ENCODE measurements at regions not wholly inside any gene's neighbourhood (a gene's known extent, or its start where the extent isn't known, plus 50 kb on each side); places are given as distances from the start of the nearest gene placed in this dataset.

GRCh38 chr6:163773646-163774045 lies 359.1 kb downstream of the QKI start:
- BruUV-seq (replicated peaks): no TSS peak
- Histone ChIP-seq H3K9me3 (no peaks in the 10 kb centered on the region), H3K4me3 (ENCODE audit: low read depth, low read length) (no peak overlapping the region), H3K27me3 (replicated peaks; ENCODE audit: control insufficient read depth, insufficient read depth, low read length) (0 out of 2 replicates have a peak, but pooled peaks cover 2% of the 10 kb centered on the region), H3K36me3 (ENCODE audit: control insufficient read depth, insufficient read depth, low read length) (no peaks in the 10 kb centered on the region), H3K4me1 (no peaks in the 10 kb centered on the region)
- H3K36me3 Mint-ChIP-seq (ENCODE audit: insufficient read depth, unreplicated experiment): no peaks in the 10 kb centered on the region
- no peak for DNase-seq
- H3K27ac Mint-ChIP-seq (ENCODE audit: unreplicated experiment): no peak overlapping the region
- POLR2A ChIA-PET: no interaction called here
- intact Hi-C loops (cut with micrococcal nuclease; ENCODE audit: unreplicated experiment): no loop called here
- H3K4me3 Mint-ChIP-seq (ENCODE audit: unreplicated experiment): no peak overlapping the region
- peaks cover 13% of the 10 kb centered on the region for H3K27me3 Mint-ChIP-seq (ENCODE audit: insufficient read depth, unreplicated experiment)
- no peaks in the 10 kb centered on the region for H3K9me3 Mint-ChIP-seq (ENCODE audit: unreplicated experiment)
- no peak for TF ChIP-seq CTCF (IDR thresholded peaks at IDR 0.05; ENCODE audit: insufficient read depth in 1 of 2, low read depth in 1 of 2, low read length in 1 of 2, severe bottlenecking in 1 of 2, unreplicated experiment in 1 of 2)
- CTCF ChIA-PET: no interaction called here
- no peaks in the 10 kb centered on the region for H3K4me1 Mint-ChIP-seq (ENCODE audit: low read depth, unreplicated experiment)

GRCh38 chr6:163772701-163773100 lies 358.2 kb downstream of the QKI start:
- no peaks in the 10 kb centered on the region for H3K36me3 Mint-ChIP-seq (ENCODE audit: insufficient read depth, unreplicated experiment)
- H3K27ac Mint-ChIP-seq (ENCODE audit: unreplicated experiment): no peak overlapping the region
- peaks cover 7% of the 10 kb centered on the region for H3K27me3 Mint-ChIP-seq (ENCODE audit: insufficient read depth, unreplicated experiment)
- ChIA-PET POLR2A (no interaction called here), CTCF (no interaction called here)
- H3K9me3 Mint-ChIP-seq (ENCODE audit: unreplicated experiment): no peaks in the 10 kb centered on the region
- H3K27me3 ChIP-seq (replicated peaks; ENCODE audit: control insufficient read depth, insufficient read depth, low read length): 0 out of 2 replicates have a peak, but pooled peaks cover 2% of the 10 kb centered on the region
- intact Hi-C loops (cut with micrococcal nuclease; ENCODE audit: unreplicated experiment): no loop called here
- no TSS peak for BruUV-seq (replicated peaks)
- H3K4me1 Mint-ChIP-seq (ENCODE audit: low read depth, unreplicated experiment): no peaks in the 10 kb centered on the region
- H3K4me3 ChIP-seq (ENCODE audit: low read depth, low read length): no peak overlapping the region
- no peak overlapping the region for H3K4me3 Mint-ChIP-seq (ENCODE audit: unreplicated experiment)
- no peaks in the 10 kb centered on the region for H3K9me3 ChIP-seq
- no peaks in the 10 kb centered on the region for H3K4me1 ChIP-seq
- no peak for TF ChIP-seq CTCF (IDR thresholded peaks at IDR 0.05; ENCODE audit: insufficient read depth in 1 of 2, low read depth in 1 of 2, low read length in 1 of 2, severe bottlenecking in 1 of 2, unreplicated experiment in 1 of 2)
- H3K36me3 ChIP-seq (ENCODE audit: control insufficient read depth, insufficient read depth, low read length): no peaks in the 10 kb centered on the region
- DNase-seq: no peak

GRCh38 chr6:163771180-163771579 lies 356.7 kb downstream of the QKI start:
- CTCF ChIA-PET: no interaction called here
- BruUV-seq (replicated peaks): no TSS peak
- POLR2A ChIA-PET: no interaction called here

More at GRCh38 chr6:163771180-163771579, 356.7 kb downstream of the QKI start:
- H3K27me3 Mint-ChIP-seq (ENCODE audit: insufficient read depth, unreplicated experiment): peaks cover 4% of the 10 kb centered on the region
- no peak for TF ChIP-seq CTCF (IDR thresholded peaks at IDR 0.05; ENCODE audit: insufficient read depth in 1 of 2, low read depth in 1 of 2, low read length in 1 of 2, severe bottlenecking in 1 of 2, unreplicated experiment in 1 of 2)
- no peaks in the 10 kb centered on the region for H3K4me1 Mint-ChIP-seq (ENCODE audit: low read depth, unreplicated experiment)
- 0 out of 2 replicates have a peak, but pooled peaks cover 2% of the 10 kb centered on the region for H3K27me3 ChIP-seq (replicated peaks; ENCODE audit: control insufficient read depth, insufficient read depth, low read length)
- no peak overlapping the region for H3K4me3 Mint-ChIP-seq (ENCODE audit: unreplicated experiment)
- no peaks in the 10 kb centered on the region for H3K9me3 ChIP-seq
- H3K27ac Mint-ChIP-seq (ENCODE audit: unreplicated experiment): no peak overlapping the region
- intact Hi-C loops (cut with micrococcal nuclease; ENCODE audit: unreplicated experiment): no loop called here
- no peaks in the 10 kb centered on the region for H3K36me3 ChIP-seq (ENCODE audit: control insufficient read depth, insufficient read depth, low read length)
- no peaks in the 10 kb centered on the region for H3K9me3 Mint-ChIP-seq (ENCODE audit: unreplicated experiment)
- H3K36me3 Mint-ChIP-seq (ENCODE audit: insufficient read depth, unreplicated experiment): no peaks in the 10 kb centered on the region
- no peaks in the 10 kb centered on the region for H3K4me1 ChIP-seq
- no peak for DNase-seq
- H3K4me3 ChIP-seq (ENCODE audit: low read depth, low read length): no peak overlapping the region

All from Caco-2 (cell line).